Heart right ventricle (tissue), 16 donors: ENCODE measurements at regions not wholly inside any gene's neighbourhood (a gene's known extent, or its start where the extent isn't known, plus 50 kb on each side); places are given as distances from the start of the nearest gene placed in this dataset.

Experiments used
- ATAC-seq, 8 donors: fragments of 200-7000 bp; cut with Tn5 transposase; one replicate each; pipeline ENCODE4 v1.9.1; 2020; ENCODE audit warnings: mild to moderate bottlenecking in 8 of 8, moderate library complexity in 8 of 8, moderate number of reproducible peaks in 1 of 8
- DNase-seq, 2 donors: peaks; one replicate each; pipeline ENCODE4 v3.0.0-alpha.2; 2020
- H3K27ac ChIP-seq, 10 donors: fragments of 200-600 bp; sonication (generic) in 2 of 10; one replicate each; pipeline versions ENCODE4 v1.5.0 to v1.8.0; 2020 to 2022; ENCODE audit warnings: mild to moderate bottlenecking in 3 of 10
- H3K27me3 ChIP-seq, 7 donors: fragments of 200-600 bp; one replicate each; pipeline ENCODE4 v1.8.0; 2021 to 2022; ENCODE audit warnings: mild to moderate bottlenecking in 2 of 7
- H3K36me3 ChIP-seq, 9 donors: fragments of 200-600 bp; sonication (generic) in 1 of 9; one replicate each; pipeline versions ENCODE4 v1.5.0 to v1.8.0; 2020 to 2022; ENCODE audit warnings: mild to moderate bottlenecking in 2 of 9
- H3K4me1 ChIP-seq, 9 donors: fragments of 200-600 bp; sonication (generic) in 1 of 9; one replicate each; pipeline versions ENCODE4 v1.5.0 to v1.8.0; 2020 to 2022; ENCODE audit warnings: mild to moderate bottlenecking in 4 of 9
- H3K4me3 ChIP-seq, 10 donors: fragments of 200-600 bp; sonication (generic) in 2 of 10; one replicate each; pipeline versions ENCODE4 v1.5.0 to v1.8.0; 2020 to 2022; ENCODE audit warnings: mild to moderate bottlenecking in 7 of 10, moderate library complexity in 2 of 10
- H3K9me3 ChIP-seq, 11 donors: fragments of 200-600 bp in 10 of 11; sonication (generic) in 2 of 11; one replicate each; pipeline versions ENCODE4 v1.5.0 to v1.8.0; 2013 to 2022; ENCODE audit warnings: mild to moderate bottlenecking in 2 of 11, control low read depth in 1 of 11, moderate library complexity in 1 of 11
- WGBS, 2 donors: extraction: QIAGEN DNeasy Blood & Tissue Kit; methylation state at CpG; one replicate each; pipeline ENCODE4 v1.1.7; 2013; ENCODE audit warnings: inconsistent platforms in 1 of 2; 5-methylcytosine and 5-hydroxymethylcytosine counted together
- intact Hi-C, 10 donors: fragments of 100-400 bp; cut with DNase I; formaldehyde crosslinking; loops; one replicate each; pipeline versions ENCODE4 v1.11.1 to v1.14.2; 2022
- TF ChIP-seq, protein P1 (sequence below), 9 donors: fragments of 200-600 bp; sonication (generic) in 2 of 9; IDR thresholded peaks; one replicate each; pipeline versions ENCODE4 v1.5.0 to v1.8.0; 2021 to 2022; ENCODE audit warnings: antibody characterized with exemption in 9 of 9, mild to moderate bottlenecking in 5 of 9, moderate library complexity in 1 of 9
- donor health status: Arrhythmogenic right ventricular cardiomyopathy.
- donor health status: ischemic (EF 13 %, LVEDD 7.1; RV severe dilation, severe dysfunction).
- donor health status: healthy with polysubstance abuse.
- donor health status: DM: no; HTN: yes; CAD: no.
- donor health status: DM: no; HTN: no; CAD: no.
- donor health status: ischemic (EF 25% LVEDD 6.9; RV normal size, moderate dysfunction).
- donor health status: ischemic (EF 25% LVEDD 5.7; RV mildly dilated, moderate dysfunction).
- donor health status: healthy.
- donor health status: DM: yes; HTN: yes; CAD: no.
- donor health status: Ischemic cardiomyopathy.
- donor health status: ischemic (EF 35%, LVEDD 5.7; RV mildly dilated, moderate dysfunction).
- donor health status: nonischemic (EF 11% LVEDD 7.7; RV severe dilation, severe dysfunction).
- donor health status: DM: yes; HTN: yes; CAD: no.
- donor health status: PGD.
- donor health status: ischemic (EF 29% LVEDD 5.4; RV normal size, mild dysfunction).
- donor health status: nonischemic (EF 23%, LVEDD 6.1; RV moderate dilation, normal function).

- Histone ChIP-seq H3K4me1 (no peaks in the 10 kb centered on the region), H3K27ac (no peak overlapping the region), H3K36me3 (no peaks in the 10 kb centered on the region), H3K27me3 (no peaks in the 10 kb centered on the region), H3K4me3 (no peak overlapping the region), H3K9me3 (peaks cover 0 to 9% (median 0%) of the 10 kb centered on the region in 11 donors)
- no peak for ATAC-seq
- WGBS, 2 donors, result 61 to 63% methylated on average over 4 of the region's 4 CpGs
- no peak for DNase-seq
- TF ChIP-seq, protein P1, sequence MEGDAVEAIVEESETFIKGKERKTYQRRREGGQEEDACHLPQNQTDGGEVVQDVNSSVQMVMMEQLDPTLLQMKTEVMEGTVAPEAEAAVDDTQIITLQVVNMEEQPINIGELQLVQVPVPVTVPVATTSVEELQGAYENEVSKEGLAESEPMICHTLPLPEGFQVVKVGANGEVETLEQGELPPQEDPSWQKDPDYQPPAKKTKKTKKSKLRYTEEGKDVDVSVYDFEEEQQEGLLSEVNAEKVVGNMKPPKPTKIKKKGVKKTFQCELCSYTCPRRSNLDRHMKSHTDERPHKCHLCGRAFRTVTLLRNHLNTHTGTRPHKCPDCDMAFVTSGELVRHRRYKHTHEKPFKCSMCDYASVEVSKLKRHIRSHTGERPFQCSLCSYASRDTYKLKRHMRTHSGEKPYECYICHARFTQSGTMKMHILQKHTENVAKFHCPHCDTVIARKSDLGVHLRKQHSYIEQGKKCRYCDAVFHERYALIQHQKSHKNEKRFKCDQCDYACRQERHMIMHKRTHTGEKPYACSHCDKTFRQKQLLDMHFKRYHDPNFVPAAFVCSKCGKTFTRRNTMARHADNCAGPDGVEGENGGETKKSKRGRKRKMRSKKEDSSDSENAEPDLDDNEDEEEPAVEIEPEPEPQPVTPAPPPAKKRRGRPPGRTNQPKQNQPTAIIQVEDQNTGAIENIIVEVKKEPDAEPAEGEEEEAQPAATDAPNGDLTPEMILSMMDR (IDR thresholded peaks at IDR 0.05), result no peak
- intact Hi-C loops, result no loop called here
Observed at GRCh38 chr6:155894262-155894661, 438.6 kb upstream of the NOX3 start.

- H3K27me3 ChIP-seq, result no peaks in the 10 kb centered on the region
- no peak overlapping the region for H3K27ac ChIP-seq
- TF ChIP-seq, protein P1 (IDR thresholded peaks at IDR 0.05), result no peak
- H3K4me3 ChIP-seq, result no peak overlapping the region
- 44 to 91% methylated on average over 2 of the region's 2 CpGs for WGBS, 2 donors
- peaks cover 0 to 9% (median 0%) of the 10 kb centered on the region in 11 donors for H3K9me3 ChIP-seq
- H3K4me1 ChIP-seq, result no peaks in the 10 kb centered on the region
- ATAC-seq (no peak), DNase-seq (no peak)
- no peaks in the 10 kb centered on the region for H3K36me3 ChIP-seq
- intact Hi-C loops, result no loop called here
Observed at GRCh38 chr6:155890409-155890808, 434.8 kb upstream of the NOX3 start.

GRCh38 chr6:155889410-155889809 is 433.8 kb upstream of the NOX3 start:
- Histone ChIP-seq H3K36me3 (no peaks in the 10 kb centered on the region), H3K4me1 (peaks cover 0 to 3% (median 0%) of the 10 kb centered on the region in 9 donors), H3K9me3 (peaks cover 0 to 9% (median 0%) of the 10 kb centered on the region in 11 donors), H3K27me3 (no peaks in the 10 kb centered on the region), H3K27ac (no peak overlapping the region), H3K4me3 (no peak overlapping the region)
- TF ChIP-seq, protein P1 (IDR thresholded peaks at IDR 0.05), result no peak
- ATAC-seq (no peak), DNase-seq (no peak)
- WGBS, 2 donors, result 84 to 86% methylated on average over 3 of the region's 3 CpGs
- intact Hi-C loops, result no loop called here

DNA sequence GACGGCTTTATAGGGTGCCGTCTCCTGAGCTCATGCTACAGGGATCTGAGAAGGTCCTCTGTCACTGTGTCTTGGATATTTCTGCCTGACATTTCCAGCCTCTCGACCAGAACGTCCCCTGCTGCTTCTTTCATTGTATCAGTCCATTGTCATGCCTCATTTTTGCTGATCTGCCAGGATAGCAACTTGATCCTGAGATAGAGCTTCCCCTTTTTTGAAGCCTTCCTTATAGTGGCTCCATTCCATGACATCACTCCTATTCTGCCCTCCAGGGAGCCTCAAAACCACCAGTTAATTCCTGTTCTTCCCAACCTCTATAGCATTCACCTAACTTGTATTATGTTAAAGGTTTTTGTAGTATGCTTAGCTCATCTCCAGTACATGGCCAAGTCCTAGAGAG is 431.8 kb upstream of the NOX3 start:
- Histone ChIP-seq H3K27me3 (no peaks in the 10 kb centered on the region), H3K27ac (no peak overlapping the region), H3K9me3 (peaks cover 0 to 9% (median 0%) of the 10 kb centered on the region in 11 donors), H3K36me3 (no peaks in the 10 kb centered on the region), H3K4me1 (peaks cover 0 to 22% (median 10%) of the 10 kb centered on the region in 9 donors), H3K4me3 (no peak overlapping the region)
- intact Hi-C loops, result no loop called here
- TF ChIP-seq, protein P1 (IDR thresholded peaks at IDR 0.05), result no peak
- no peak for ATAC-seq
- no peak for DNase-seq
- WGBS, 2 donors, result 77% methylated on average over 4 of the region's 4 CpGs
